ENCODE measurements at regions not wholly inside any gene's neighbourhood (a gene's known extent, or its start where the extent isn't known, plus 50 kb on each side); places are given as distances from the start of the nearest gene placed in this dataset.
"Not testable (repeated sequence)": the region's sequence is repeated elsewhere in the genome, so short reads cannot be mapped to it uniquely, and the experiment has no call there.

DNA sequence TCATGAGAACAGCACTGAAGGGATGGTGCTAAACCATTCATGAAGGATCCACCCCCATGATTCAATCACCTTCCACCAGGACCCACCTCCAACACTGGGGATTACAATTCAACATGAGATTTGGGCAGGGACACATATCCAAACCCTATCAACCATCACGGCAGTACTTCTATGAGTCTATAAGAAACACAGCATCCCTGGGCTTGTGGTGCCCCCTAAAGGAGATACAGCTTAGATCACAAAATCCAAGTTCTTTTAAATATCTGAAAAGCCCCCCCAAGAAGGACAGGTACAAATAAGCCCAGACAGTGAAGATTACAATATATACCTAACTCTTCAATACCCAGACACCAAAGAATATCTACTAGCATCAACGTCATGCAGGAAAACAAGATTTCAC, 233.7 kb upstream of the ADRA1B start:
- ATAC-seq = no peak
- Histone ChIP-seq H3K27me3 (ENCODE audit: control insufficient read depth in 2 of 2, insufficient read depth in 2 of 2, low read length in 2 of 2) (no peaks in the 10 kb centered on the region), H3K27ac (ENCODE audit: low read depth, low read length) (no peak overlapping the region), H3K36me3 (ENCODE audit: control insufficient read depth in 2 of 3, insufficient read depth in 3 of 3, low read length in 3 of 3) (no peaks in the 10 kb centered on the region), H3K4me3 (ENCODE audit: low read length) (no peak overlapping the region), H3K4me1 (ENCODE audit: control insufficient read depth in 2 of 2, insufficient read depth in 2 of 2, low read length in 2 of 2) (no peaks in the 10 kb centered on the region), H3K9me3 (ENCODE audit: control insufficient read depth in 2 of 3, low read length in 3 of 3) (peaks cover 0 to 16% (median 0%) of the 10 kb centered on the region in 3 experiments)
- no peak overlapping the region for H3K4me3 Mint-ChIP-seq
- H3K9me3 Mint-ChIP-seq = peaks cover 19 to 48% (median 30%) of the 10 kb centered on the region in 11 donors
- ChIA-PET POLR2A (no interaction called here), CTCF (no interaction called here)
- DNase-seq = no peak
- no peak overlapping the region for H3K27ac Mint-ChIP-seq
- H3K27me3 Mint-ChIP-seq = peaks cover 2 to 14% (median 9%) of the 10 kb centered on the region in 5 donors
- peaks cover 0 to 4% (median 0%) of the 10 kb centered on the region in 7 donors for H3K4me1 Mint-ChIP-seq
- peaks cover 0 to 18% (median 6%) of the 10 kb centered on the region in 5 donors for H3K36me3 Mint-ChIP-seq
- intact Hi-C loops (cut with micrococcal nuclease) = no loop called here

DNA sequence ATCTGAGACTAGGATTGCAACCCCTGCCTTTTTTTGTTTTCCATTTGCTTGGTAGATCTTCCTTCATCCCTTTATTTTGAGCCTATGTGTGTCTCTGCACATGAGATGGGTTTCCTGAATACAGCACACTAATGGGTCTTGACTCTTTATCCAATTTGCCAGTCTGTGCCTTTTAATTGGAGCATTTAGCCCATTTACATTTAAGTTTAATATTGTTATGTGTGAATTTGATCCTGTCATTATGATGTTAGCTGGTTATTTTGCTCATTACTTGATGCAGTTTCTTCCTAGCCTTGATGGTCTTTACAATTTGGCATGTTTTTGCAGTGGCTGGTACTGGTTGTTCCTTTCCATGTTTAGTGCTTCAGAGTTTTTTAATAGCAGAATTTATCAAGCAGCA, 228.4 kb upstream of the ADRA1B start:
- H3K27me3 ChIP-seq (ENCODE audit: control insufficient read depth in 2 of 2, insufficient read depth in 2 of 2, low read length in 2 of 2); H3K27ac ChIP-seq (ENCODE audit: low read depth, low read length); CTCF ChIA-PET; H3K9me3 ChIP-seq (ENCODE audit: control insufficient read depth in 2 of 3, low read length in 3 of 3); ATAC-seq; H3K36me3 Mint-ChIP-seq; DNase-seq; POLR2A ChIA-PET; H3K4me3 ChIP-seq (ENCODE audit: low read length); intact Hi-C loops (cut with micrococcal nuclease); H3K4me1 Mint-ChIP-seq; H3K4me3 Mint-ChIP-seq; H3K27ac Mint-ChIP-seq; H3K4me1 ChIP-seq (ENCODE audit: control insufficient read depth in 2 of 2, insufficient read depth in 2 of 2, low read length in 2 of 2); H3K36me3 ChIP-seq (ENCODE audit: control insufficient read depth in 2 of 3, insufficient read depth in 3 of 3, low read length in 3 of 3): not testable (repeated sequence)
- H3K9me3 Mint-ChIP-seq = peaks cover 0 to 18% (median 4%) of the 10 kb centered on the region in 11 donors
- H3K27me3 Mint-ChIP-seq = peaks cover 5 to 36% (median 32%) of the 10 kb centered on the region in 5 donors

DNA sequence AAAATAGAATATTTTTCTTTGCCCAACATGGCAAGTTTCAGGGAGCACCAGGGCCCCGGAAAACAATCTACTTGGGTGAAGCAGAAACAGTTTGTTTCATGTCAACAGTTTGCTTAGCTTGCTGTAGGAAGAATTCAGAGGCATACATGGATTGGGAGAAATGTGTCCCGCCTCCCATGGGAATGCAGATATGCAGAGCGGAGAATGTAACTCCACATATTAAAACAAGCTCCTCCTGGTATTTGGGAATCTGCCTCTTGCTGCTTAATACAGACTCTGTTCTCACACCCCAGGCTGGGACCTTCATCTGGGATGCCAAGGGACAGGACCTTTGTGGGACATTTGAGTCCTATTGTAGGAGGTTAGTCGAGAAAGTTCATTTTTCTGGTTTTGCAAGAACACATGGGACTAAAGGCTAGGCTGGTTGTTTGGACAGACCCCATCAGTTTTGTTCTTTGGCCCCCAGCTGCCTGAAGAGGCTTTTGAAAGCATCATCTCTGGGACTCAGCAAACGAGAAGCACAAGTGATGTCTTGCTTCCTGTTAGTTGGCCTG, 220.5 kb upstream of the ADRA1B start:
- Histone ChIP-seq H3K27ac (ENCODE audit: low read depth, low read length) (no peak overlapping the region), H3K27me3 (ENCODE audit: control insufficient read depth in 2 of 2, insufficient read depth in 2 of 2, low read length in 2 of 2) (no peaks in the 10 kb centered on the region), H3K9me3 (ENCODE audit: control insufficient read depth in 2 of 3, low read length in 3 of 3) (no peaks in the 10 kb centered on the region), H3K4me1 (ENCODE audit: control insufficient read depth in 2 of 2, insufficient read depth in 2 of 2, low read length in 2 of 2) (no peaks in the 10 kb centered on the region), H3K4me3 (ENCODE audit: low read length) (no peak overlapping the region), H3K36me3 (ENCODE audit: control insufficient read depth in 2 of 3, insufficient read depth in 3 of 3, low read length in 3 of 3) (no peaks in the 10 kb centered on the region)
- CTCF ChIA-PET = no interaction called here
- Mint-ChIP-seq H3K27me3 (peaks cover 0 to 7% (median 0%) of the 10 kb centered on the region in 5 donors), H3K4me1 (no peaks in the 10 kb centered on the region), H3K36me3 (no peaks in the 10 kb centered on the region), H3K9me3 (peaks cover 0 to 9% (median 2%) of the 10 kb centered on the region in 11 donors), H3K4me3 (no peak overlapping the region), H3K27ac (no peak overlapping the region)
- intact Hi-C loops (cut with micrococcal nuclease) = no loop called here
- DNase-seq = no peak
- ATAC-seq = no peak
- POLR2A ChIA-PET = no interaction called here

DNA sequence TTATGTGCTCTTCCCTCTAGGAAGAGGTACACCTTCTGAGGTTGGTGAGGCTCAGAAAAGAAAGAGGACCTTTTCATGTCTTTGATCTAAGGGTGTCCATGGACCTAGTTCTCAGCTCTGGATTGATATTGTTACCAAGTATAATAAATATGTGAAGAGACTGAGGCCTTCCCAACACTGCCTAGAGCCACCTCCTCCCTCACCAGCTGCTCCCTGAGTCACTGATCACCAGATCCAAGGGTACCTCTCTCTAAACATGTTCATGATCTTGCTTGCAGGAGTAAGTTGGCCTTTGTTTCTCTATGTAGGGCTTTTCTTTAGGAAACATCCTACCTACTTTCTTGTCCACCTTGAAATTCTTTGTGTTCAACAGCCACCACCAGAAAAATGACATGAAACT, 218.8 kb upstream of the ADRA1B start:
- H3K27ac Mint-ChIP-seq = no peak overlapping the region
- H3K36me3 Mint-ChIP-seq = no peaks in the 10 kb centered on the region

GRCh38 chr5:159698322-159698721, 218.0 kb upstream of the ADRA1B start:
- ChIA-PET CTCF (no interaction called here), POLR2A (no interaction called here)
- H3K4me3 Mint-ChIP-seq = no peak overlapping the region
- Histone ChIP-seq H3K4me1 (ENCODE audit: control insufficient read depth in 2 of 2, insufficient read depth in 2 of 2, low read length in 2 of 2) (no peaks in the 10 kb centered on the region), H3K27ac (ENCODE audit: low read depth, low read length) (no peak overlapping the region), H3K27me3 (ENCODE audit: control insufficient read depth in 2 of 2, insufficient read depth in 2 of 2, low read length in 2 of 2) (no peaks in the 10 kb centered on the region), H3K36me3 (ENCODE audit: control insufficient read depth in 2 of 3, insufficient read depth in 3 of 3, low read length in 3 of 3) (no peaks in the 10 kb centered on the region), H3K9me3 (ENCODE audit: control insufficient read depth in 2 of 3, low read length in 3 of 3) (no peaks in the 10 kb centered on the region), H3K4me3 (ENCODE audit: low read length) (no peak overlapping the region)
- H3K36me3 Mint-ChIP-seq = no peaks in the 10 kb centered on the region
- H3K27me3 Mint-ChIP-seq = peaks cover 0 to 7% (median 4%) of the 10 kb centered on the region in 5 donors
- no peaks in the 10 kb centered on the region for H3K4me1 Mint-ChIP-seq
- ATAC-seq = no peak
- H3K27ac Mint-ChIP-seq = no peak overlapping the region
- DNase-seq = no peak
- intact Hi-C loops (cut with micrococcal nuclease) = no loop called here
- peaks cover 0 to 2% (median 0%) of the 10 kb centered on the region in 11 donors for H3K9me3 Mint-ChIP-seq

More for the DNA sequence above, 218.8 kb upstream of the ADRA1B start:
- CTCF ChIA-PET = no interaction called here
- H3K27ac ChIP-seq (ENCODE audit: low read depth, low read length) = no peak overlapping the region
- no peak for ATAC-seq
- H3K4me3 ChIP-seq (ENCODE audit: low read length) = no peak overlapping the region
- Mint-ChIP-seq H3K9me3 (peaks cover 0 to 4% (median 2%) of the 10 kb centered on the region in 11 donors), H3K4me3 (no peak overlapping the region), H3K27me3 (peaks cover 0 to 7% (median 2%) of the 10 kb centered on the region in 5 donors), H3K4me1 (no peaks in the 10 kb centered on the region)
- DNase-seq = no peak
- intact Hi-C loops (cut with micrococcal nuclease) = no loop called here
- POLR2A ChIA-PET = no interaction called here
- no peaks in the 10 kb centered on the region for H3K4me1 ChIP-seq (ENCODE audit: control insufficient read depth in 2 of 2, insufficient read depth in 2 of 2, low read length in 2 of 2)
- no peaks in the 10 kb centered on the region for H3K9me3 ChIP-seq (ENCODE audit: control insufficient read depth in 2 of 3, low read length in 3 of 3)
- H3K27me3 ChIP-seq (ENCODE audit: control insufficient read depth in 2 of 2, insufficient read depth in 2 of 2, low read length in 2 of 2) = no peaks in the 10 kb centered on the region
- H3K36me3 ChIP-seq (ENCODE audit: control insufficient read depth in 2 of 3, insufficient read depth in 3 of 3, low read length in 3 of 3) = no peaks in the 10 kb centered on the region

DNA sequence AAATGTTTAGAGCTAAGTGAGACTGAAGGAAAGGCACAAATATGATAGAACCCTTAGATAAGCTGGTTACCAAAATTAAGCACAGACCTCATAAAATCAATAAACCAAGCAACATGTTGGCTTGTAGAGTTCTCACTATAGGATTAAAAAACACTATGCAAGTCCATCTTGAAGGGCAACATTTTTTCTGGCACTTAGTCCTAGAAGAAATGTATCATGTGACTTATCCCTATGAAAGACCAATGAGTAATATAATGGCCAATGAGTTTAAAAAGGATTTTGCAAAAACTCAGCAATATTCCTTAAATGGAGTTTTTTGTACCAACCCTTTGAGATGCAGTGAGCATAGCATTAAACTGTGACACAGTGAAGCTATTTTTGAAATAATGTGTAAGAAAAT, 216.3 kb upstream of the ADRA1B start:
- ATAC-seq (no peak), DNase-seq (no peak)
- Mint-ChIP-seq H3K4me3 (no peak overlapping the region), H3K27me3 (peaks cover 0 to 17% (median under 1%) of the 10 kb centered on the region in 5 donors), H3K4me1 (no peaks in the 10 kb centered on the region), H3K36me3 (no peaks in the 10 kb centered on the region), H3K9me3 (no peaks in the 10 kb centered on the region), H3K27ac (no peak overlapping the region)
- no peaks in the 10 kb centered on the region for H3K9me3 ChIP-seq (ENCODE audit: control insufficient read depth in 2 of 3, low read length in 3 of 3)
- no peaks in the 10 kb centered on the region for H3K27me3 ChIP-seq (ENCODE audit: control insufficient read depth in 2 of 2, insufficient read depth in 2 of 2, low read length in 2 of 2)
- POLR2A ChIA-PET = no interaction called here
- no peaks in the 10 kb centered on the region for H3K4me1 ChIP-seq (ENCODE audit: control insufficient read depth in 2 of 2, insufficient read depth in 2 of 2, low read length in 2 of 2)
- intact Hi-C loops (cut with micrococcal nuclease) = no loop called here
- H3K36me3 ChIP-seq (ENCODE audit: control insufficient read depth in 2 of 3, insufficient read depth in 3 of 3, low read length in 3 of 3) = no peaks in the 10 kb centered on the region
- CTCF ChIA-PET = no interaction called here
- no peak overlapping the region for H3K27ac ChIP-seq (ENCODE audit: low read depth, low read length)
- no peak overlapping the region for H3K4me3 ChIP-seq (ENCODE audit: low read length)

DNA sequence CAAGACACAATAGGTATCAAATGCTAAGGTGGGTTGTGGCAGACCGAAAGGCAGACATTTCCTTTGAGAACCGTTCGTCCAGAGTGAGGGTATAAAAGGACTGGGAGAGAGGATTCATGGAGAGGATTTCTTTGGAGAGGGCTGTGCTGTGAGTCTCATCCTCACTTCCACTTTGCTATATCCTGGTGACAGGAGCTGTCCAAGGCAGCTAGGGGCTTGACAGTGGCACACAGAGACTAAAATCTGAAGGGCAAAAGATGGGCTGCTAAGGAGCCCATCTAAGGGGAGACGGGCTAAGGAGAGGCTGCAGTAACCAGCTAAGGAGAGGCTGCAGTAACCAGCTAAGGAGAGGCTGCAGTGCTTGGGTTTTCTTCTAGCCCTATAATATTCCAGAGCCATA, 214.0 kb upstream of the ADRA1B start:
- intact Hi-C loops (cut with micrococcal nuclease) = no loop called here
- Histone ChIP-seq H3K4me3 (ENCODE audit: low read length) (no peak overlapping the region), H3K27me3 (ENCODE audit: control insufficient read depth in 2 of 2, insufficient read depth in 2 of 2, low read length in 2 of 2) (no peaks in the 10 kb centered on the region), H3K4me1 (ENCODE audit: control insufficient read depth in 2 of 2, insufficient read depth in 2 of 2, low read length in 2 of 2) (no peaks in the 10 kb centered on the region), H3K36me3 (ENCODE audit: control insufficient read depth in 2 of 3, insufficient read depth in 3 of 3, low read length in 3 of 3) (no peaks in the 10 kb centered on the region), H3K27ac (ENCODE audit: low read depth, low read length) (no peak overlapping the region), H3K9me3 (ENCODE audit: control insufficient read depth in 2 of 3, low read length in 3 of 3) (no peaks in the 10 kb centered on the region)
- ChIA-PET POLR2A (no interaction called here), CTCF (no interaction called here)
- H3K9me3 Mint-ChIP-seq = peaks cover 0 to 5% (median 4%) of the 10 kb centered on the region in 11 donors
- H3K36me3 Mint-ChIP-seq = peaks cover 0 to under 1% (median 0%) of the 10 kb centered on the region in 5 donors
- no peak overlapping the region for H3K27ac Mint-ChIP-seq
- no peak overlapping the region for H3K4me3 Mint-ChIP-seq
- ATAC-seq (no peak), DNase-seq (no peak)
- H3K4me1 Mint-ChIP-seq = no peaks in the 10 kb centered on the region
- peaks cover 0 to 17% (median 7%) of the 10 kb centered on the region in 5 donors for H3K27me3 Mint-ChIP-seq
